GM10266 (cell line): ENCODE measurements at regions not wholly inside any gene's neighbourhood (a gene's known extent, or its start where the extent isn't known, plus 50 kb on each side); places are given as distances from the start of the nearest gene placed in this dataset.
"Not testable (repeated sequence)": the region's sequence is repeated elsewhere in the genome, so short reads cannot be mapped to it uniquely, and the experiment has no call there.

Experiments
- DNase-seq: peaks from one replicate; pipeline ENCODE4 v3.0.0; 2012; ENCODE audit errors: extremely low spot score
- TF ChIP-seq, protein P1 (sequence below): IDR thresholded peaks from 2 replicates; pipeline ENCODE4 v1.5.1; 2012; ENCODE audit warnings: mild to moderate bottlenecking, low read depth; ENCODE audit not compliant: control insufficient read depth, insufficient read depth; ENCODE audit errors: missing control alignments

DNA sequence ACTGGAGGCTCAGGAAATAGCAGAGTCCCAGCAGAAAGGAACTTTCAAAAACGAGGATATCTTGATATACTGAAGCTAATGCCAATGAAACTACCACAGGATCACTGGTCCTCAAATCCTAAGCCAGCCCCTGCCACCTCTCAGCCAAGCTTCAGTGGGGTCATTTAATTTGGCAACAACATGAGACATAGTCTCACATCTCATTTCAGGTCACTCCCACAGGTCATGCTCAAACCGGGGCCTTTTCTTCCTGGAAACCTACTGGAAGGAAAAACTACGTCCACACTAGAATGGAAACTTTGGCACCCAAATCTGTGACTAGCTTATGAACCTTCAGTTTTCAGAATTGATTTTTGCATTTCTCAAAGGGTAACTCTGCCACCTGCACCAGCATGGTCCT, 61.9 kb upstream of the CYP2D6 start:
- DNase-seq, result no peak
- TF ChIP-seq, protein P1, sequence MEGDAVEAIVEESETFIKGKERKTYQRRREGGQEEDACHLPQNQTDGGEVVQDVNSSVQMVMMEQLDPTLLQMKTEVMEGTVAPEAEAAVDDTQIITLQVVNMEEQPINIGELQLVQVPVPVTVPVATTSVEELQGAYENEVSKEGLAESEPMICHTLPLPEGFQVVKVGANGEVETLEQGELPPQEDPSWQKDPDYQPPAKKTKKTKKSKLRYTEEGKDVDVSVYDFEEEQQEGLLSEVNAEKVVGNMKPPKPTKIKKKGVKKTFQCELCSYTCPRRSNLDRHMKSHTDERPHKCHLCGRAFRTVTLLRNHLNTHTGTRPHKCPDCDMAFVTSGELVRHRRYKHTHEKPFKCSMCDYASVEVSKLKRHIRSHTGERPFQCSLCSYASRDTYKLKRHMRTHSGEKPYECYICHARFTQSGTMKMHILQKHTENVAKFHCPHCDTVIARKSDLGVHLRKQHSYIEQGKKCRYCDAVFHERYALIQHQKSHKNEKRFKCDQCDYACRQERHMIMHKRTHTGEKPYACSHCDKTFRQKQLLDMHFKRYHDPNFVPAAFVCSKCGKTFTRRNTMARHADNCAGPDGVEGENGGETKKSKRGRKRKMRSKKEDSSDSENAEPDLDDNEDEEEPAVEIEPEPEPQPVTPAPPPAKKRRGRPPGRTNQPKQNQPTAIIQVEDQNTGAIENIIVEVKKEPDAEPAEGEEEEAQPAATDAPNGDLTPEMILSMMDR, result no peak

DNA sequence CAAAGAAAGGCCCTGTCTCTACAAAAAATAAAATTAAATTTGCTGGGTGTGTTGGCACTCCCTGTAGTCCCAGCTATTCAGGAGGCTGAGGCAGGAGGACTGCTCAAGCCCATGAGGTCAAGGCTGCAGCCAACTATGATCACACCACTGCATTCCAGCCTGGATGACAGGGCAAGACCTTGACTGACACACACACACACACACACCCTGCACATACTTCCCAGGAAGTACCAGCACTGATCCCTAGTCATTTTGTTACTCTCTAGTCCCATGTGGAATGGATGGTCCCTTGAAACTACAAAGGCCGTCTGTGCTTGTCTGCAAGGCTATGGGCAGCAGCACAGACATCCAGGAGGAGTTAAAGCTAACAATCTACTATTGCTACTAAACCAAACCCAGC, 59.7 kb upstream of the CYP2D6 start:
- TF ChIP-seq, protein P1, result no peak
- no peak for DNase-seq

DNA sequence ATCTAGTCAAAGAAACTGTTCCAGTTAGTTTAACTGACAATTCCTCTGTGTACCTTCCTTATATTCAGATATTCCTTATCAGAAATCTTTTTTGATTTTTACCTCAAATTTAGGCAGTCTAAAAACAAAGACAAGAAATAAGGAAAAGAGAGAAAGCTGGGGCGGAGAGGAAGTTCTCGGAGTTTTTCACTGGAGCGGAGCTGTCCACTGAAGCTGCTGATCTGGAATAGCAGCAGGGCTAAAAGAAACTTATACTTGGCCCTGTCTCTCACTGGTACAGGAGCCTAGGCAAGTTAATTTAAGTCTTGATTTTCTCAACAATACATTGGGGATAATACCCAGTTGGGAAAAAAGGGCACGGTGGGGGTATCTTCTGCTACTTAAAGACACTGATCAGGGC, 59.2 kb upstream of the CYP2D6 start:
- no peak for DNase-seq
- TF ChIP-seq, protein P1, result no peak

DNA sequence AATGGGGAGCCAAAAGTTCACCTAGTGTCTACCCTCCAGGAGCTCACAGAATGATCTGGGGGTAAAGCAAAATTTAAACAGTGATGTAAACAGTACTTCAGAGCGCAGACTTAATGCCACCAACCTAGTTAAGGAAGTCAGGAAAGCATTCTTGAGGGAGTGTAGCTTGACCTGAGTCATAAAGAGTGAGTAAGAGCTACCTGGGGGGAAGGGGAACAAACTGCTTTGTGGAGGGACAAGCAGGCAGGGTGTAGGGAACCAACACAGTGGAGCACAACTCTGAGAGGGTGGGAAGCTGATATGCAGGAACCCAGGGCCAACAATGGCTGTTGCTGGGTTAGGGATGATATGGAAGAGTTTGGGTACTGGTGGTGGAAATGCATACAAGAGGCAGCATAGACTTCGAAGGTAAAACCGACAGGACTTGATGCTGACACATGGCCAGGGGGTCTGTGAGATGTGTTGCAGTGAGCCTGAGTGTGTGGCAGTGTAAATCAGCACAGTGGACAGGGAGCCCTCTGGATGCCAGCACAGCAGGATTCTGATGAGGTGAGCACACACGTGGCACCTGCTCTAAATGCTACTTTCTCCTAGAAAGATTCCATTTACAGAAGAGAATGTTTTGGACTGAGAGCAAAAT, 58.3 kb upstream of the CYP2D6 start:
- no peak for DNase-seq
- TF ChIP-seq, protein P1, result no peak

DNA sequence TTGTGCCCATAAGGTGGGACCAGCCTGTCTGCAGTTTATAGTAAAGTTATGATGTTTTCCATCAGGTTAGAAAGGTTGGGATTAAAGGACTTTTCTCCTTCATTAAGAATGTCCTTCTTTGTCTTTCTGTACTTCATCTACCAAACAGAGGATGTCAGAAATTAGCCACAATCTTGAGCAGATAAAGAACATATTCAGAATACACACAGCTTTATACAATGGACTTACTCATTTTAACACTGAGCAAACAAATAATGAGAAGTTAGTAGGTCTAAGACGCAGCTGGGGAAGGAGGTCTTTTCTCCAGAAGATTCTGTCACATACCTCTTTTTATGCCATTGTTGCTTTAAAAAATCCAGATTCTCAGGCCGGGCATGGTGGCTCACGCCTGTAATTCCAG, 57.0 kb upstream of the CYP2D6 start:
- no peak for DNase-seq
- TF ChIP-seq, protein P1, result no peak

DNA sequence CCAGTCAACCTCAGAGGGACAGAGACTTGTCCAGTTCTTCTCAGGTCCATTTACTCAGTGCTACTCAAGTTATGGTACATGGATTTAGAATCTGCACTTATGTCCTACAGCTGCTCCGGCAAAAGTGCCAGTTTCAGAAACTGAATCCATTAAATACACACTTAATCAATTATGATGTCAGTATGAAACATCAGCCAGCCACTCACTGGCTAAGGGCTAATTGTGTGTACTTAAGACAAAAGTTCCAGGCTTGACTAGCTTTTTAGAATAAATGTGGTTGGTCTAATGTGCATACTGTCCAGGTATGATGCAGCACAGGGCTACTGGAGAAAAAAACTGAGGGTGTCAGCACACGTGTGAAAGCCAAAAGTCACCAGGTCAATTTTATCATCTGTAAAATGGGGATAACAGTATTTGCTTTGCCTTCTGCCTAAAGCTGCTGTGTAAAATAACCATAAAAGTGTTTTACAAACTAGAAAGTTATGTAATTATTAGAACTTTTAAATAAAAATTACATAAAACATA, 55.4 kb upstream of the CYP2D6 start:
- TF ChIP-seq, protein P1, result no peak
- DNase-seq, result no peak

DNA sequence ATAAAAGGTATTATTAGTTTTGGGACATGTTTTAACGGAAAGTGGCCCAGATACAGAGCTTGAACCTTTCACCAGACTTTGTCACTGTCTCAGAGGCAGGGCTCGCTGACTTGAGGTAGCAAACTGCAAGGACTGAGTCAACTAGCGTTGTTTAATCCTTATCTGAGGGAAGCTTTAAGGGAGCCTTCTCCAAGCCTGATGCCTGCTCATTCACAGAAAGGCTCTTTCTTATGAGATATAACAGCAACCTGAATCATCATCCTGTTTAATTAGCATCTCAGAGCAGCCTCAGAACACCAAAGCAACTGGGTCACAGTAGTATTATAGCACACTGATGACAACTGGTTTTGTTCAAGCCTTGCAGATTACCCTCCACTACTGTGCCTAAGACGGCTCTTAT, 54.2 kb upstream of the CYP2D6 start:
- no peak for DNase-seq
- TF ChIP-seq, protein P1, result no peak

DNA sequence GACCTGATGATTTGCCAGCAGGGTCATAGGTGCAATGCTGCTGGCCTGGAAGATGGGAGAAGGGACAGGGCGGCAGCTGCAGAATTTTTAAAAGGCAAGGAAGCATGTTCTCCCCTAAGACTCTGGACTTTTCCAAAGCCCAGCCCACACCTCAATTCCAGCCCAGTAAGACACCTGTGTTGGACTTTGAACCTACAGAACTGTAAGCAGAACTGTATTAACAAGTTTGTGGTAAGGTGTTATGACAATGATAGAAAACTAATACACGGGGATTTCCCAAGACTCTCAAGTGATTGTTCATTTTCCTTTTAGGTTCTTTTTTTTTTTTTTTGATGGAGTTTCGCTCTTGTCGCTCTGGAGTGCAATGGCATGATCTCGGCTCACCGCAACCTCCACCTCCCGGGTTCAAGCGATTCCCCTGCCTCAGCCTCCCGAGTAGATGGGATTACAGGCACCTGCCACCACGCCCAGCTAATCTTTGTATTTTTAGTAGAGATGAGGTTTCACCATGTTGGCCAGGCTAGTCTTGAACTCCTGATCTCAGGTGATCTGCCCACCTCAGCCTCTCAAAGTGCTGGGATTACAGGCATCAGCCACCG, 53.0 kb upstream of the CYP2D6 start:
- not testable (repeated sequence) for DNase-seq
